Fibroblast of the aortic adventitia (primary cell): ENCODE measurements at regions not wholly inside any gene's neighbourhood (a gene's known extent, or its start where the extent isn't known, plus 50 kb on each side); places are given as distances from the start of the nearest gene placed in this dataset.

Experiments
- DNase-seq: peaks from one replicate; pipeline ENCODE4 v3.0.0-alpha.2; 2010; ENCODE audit warnings: low read depth
- H3K4me3 ChIP-seq: 2 replicates; pipeline ENCODE4 v1.5.1; 2011; ENCODE audit warnings: low read depth, mild to moderate bottlenecking, control low read depth, low read length, moderate library complexity
- TF ChIP-seq, protein P1 (sequence below): IDR thresholded peaks from 2 replicates; pipeline ENCODE4 v1.5.1; 2011; ENCODE audit warnings: mild to moderate bottlenecking, low read length, control low read depth, inconsistent platforms; ENCODE audit not compliant: insufficient read depth

DNA sequence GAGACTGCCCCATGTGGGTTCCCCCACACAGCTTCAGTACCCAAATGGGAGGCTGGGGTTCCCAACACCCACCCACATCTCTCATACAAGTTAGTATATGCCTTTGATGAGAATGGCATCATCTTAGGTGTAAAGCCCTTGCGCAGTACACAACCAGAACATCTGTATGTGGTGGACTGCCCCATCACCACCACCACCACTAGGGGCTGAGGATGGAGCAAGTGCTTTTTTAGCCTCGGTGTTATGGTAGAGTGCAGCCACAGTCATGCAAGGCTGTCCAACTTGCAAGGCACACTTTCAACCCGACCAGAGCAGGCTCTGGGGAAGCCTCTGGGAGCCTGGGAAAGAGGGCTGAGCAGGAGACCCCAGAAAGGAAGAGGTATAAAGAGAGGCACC lies 241.2 kb downstream of the TFCP2L1 start:
- TF ChIP-seq, protein P1, sequence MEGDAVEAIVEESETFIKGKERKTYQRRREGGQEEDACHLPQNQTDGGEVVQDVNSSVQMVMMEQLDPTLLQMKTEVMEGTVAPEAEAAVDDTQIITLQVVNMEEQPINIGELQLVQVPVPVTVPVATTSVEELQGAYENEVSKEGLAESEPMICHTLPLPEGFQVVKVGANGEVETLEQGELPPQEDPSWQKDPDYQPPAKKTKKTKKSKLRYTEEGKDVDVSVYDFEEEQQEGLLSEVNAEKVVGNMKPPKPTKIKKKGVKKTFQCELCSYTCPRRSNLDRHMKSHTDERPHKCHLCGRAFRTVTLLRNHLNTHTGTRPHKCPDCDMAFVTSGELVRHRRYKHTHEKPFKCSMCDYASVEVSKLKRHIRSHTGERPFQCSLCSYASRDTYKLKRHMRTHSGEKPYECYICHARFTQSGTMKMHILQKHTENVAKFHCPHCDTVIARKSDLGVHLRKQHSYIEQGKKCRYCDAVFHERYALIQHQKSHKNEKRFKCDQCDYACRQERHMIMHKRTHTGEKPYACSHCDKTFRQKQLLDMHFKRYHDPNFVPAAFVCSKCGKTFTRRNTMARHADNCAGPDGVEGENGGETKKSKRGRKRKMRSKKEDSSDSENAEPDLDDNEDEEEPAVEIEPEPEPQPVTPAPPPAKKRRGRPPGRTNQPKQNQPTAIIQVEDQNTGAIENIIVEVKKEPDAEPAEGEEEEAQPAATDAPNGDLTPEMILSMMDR: peak; percentile 1
- no peak for DNase-seq
- H3K4me3 ChIP-seq: no peak overlapping the region

GRCh38 chr2:121044412-121044811 lies 240.6 kb downstream of the TFCP2L1 start:
- TF ChIP-seq, protein P1: no peak
- no peak overlapping the region for H3K4me3 ChIP-seq
- no peak for DNase-seq

GRCh38 chr2:121045245-121045644 lies 239.8 kb downstream of the TFCP2L1 start:
- no peak for DNase-seq
- TF ChIP-seq, protein P1: no peak
- no peak overlapping the region for H3K4me3 ChIP-seq

- TF ChIP-seq, protein P1: no peak
- no peak for DNase-seq
- no peak overlapping the region for H3K4me3 ChIP-seq
Observed at GRCh38 chr2:121046335-121046734, 238.7 kb downstream of the TFCP2L1 start.

GRCh38 chr2:121047383-121047782 lies 237.6 kb downstream of the TFCP2L1 start:
- TF ChIP-seq, protein P1: no peak
- H3K4me3 ChIP-seq: no peak overlapping the region
- no peak for DNase-seq

DNA sequence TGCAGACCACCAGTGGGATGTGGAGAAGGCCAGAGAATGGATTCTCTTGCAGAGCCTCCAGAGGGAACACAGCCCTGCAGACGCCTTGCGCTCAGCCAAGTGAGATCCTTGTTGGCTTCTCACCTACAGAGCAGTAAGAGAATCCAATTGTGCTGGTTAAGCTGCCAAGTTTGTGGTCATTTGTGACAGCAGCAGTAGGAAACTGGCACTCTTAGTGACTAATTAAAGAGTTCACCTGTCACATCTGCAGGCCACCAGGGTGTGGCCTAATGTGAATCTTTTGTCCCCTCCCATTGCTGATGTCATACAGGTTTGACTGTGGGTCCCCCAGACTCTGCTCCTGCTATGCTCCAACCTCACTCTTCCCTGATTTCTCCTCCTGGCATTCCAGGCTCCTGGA lies 235.9 kb downstream of the TFCP2L1 start:
- TF ChIP-seq, protein P1: no peak
- H3K4me3 ChIP-seq: no peak overlapping the region
- no peak for DNase-seq

GRCh38 chr2:121049950-121050585 lies 234.9 kb downstream of the TFCP2L1 start:
- TF ChIP-seq, protein P1: no peak
- DNase-seq: no peak
- no peak overlapping the region for H3K4me3 ChIP-seq
